Immature natural killer cell (primary cell): ENCODE measurements at regions not wholly inside any gene's neighbourhood (a gene's known extent, or its start where the extent isn't known, plus 50 kb on each side); places are given as distances from the start of the nearest gene placed in this dataset.

Source experiments
- DNase-seq, 3 donors: peaks; one replicate each; pipeline ENCODE4 v3.0.0; 2022; ENCODE audit warnings: mixed read lengths in 1 of 3
- H3K27ac Mint-ChIP-seq, 6 donors: one replicate each; pipeline ENCODE4 v1.8.0; 2020; ENCODE audit warnings: mixed read lengths in 6 of 6, mild to moderate bottlenecking in 5 of 6, inconsistent platforms in 4 of 6, moderate library complexity in 3 of 6
- H3K27me3 Mint-ChIP-seq, 3 donors: one replicate each; pipeline ENCODE4 v1.8.0; 2020 to 2021; ENCODE audit warnings: low read depth in 3 of 3, mild to moderate bottlenecking in 3 of 3, mixed read lengths in 3 of 3, moderate library complexity in 3 of 3, inconsistent platforms in 1 of 3
- H3K36me3 Mint-ChIP-seq, 3 donors: one replicate each; pipeline ENCODE4 v1.8.0; 2020; ENCODE audit warnings: mixed read lengths in 3 of 3, inconsistent platforms in 2 of 3, mild to moderate bottlenecking in 2 of 3
- H3K4me1 Mint-ChIP-seq, 2 donors: one replicate each; pipeline ENCODE4 v1.8.0; 2020; ENCODE audit warnings: inconsistent platforms in 2 of 2, mild to moderate bottlenecking in 2 of 2, mixed read lengths in 2 of 2, moderate library complexity in 1 of 2
- H3K4me3 Mint-ChIP-seq, 5 donors: one replicate each; pipeline ENCODE4 v1.8.0; 2020; ENCODE audit warnings: mild to moderate bottlenecking in 5 of 5, mixed read lengths in 5 of 5, inconsistent platforms in 3 of 5, moderate library complexity in 3 of 5
- H3K9me3 Mint-ChIP-seq, 6 donors: one replicate each; pipeline ENCODE4 v1.8.0; 2020; ENCODE audit warnings: mild to moderate bottlenecking in 6 of 6, mixed read lengths in 6 of 6, inconsistent platforms in 4 of 6, moderate library complexity in 3 of 6

DNA sequence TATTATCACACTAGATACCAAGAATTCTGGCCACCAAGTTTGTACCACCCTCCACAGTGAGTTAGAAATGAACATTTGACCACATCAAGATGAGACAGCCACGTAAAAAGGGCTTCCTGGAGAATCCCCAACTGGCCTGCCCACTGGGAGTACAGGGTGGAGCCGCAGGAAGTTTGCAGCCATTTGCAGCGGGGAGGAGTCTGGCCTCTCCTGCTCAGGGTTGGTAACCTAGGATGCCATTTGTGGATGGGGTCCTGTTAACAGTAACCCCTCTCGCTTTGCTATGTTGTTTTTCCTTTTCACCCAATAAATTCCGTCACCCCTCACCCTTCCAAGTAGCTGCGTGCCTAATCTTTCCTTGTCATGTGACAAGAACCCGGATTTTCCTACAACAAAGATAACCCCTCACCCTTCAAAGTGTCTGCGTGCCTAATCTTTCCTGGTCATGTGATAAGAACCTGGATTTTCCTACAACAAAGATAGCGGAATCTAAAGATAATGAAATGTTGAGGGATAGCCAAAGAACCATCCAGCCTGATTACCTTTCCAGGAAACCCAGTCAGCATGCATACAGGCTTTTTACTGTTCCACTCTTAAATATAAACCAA is 245.4 kb downstream of the NAF1 start:
- Mint-ChIP-seq H3K4me3 (no peak overlapping the region), H3K9me3 (peaks cover 0 to 23% (median 5%) of the 10 kb centered on the region in 6 donors), H3K36me3 (no peaks in the 10 kb centered on the region), H3K27ac (no peak overlapping the region), H3K4me1 (no peaks in the 10 kb centered on the region), H3K27me3 (peaks cover 0 to 6% (median 0%) of the 10 kb centered on the region in 3 donors)
- no peak for DNase-seq

DNA sequence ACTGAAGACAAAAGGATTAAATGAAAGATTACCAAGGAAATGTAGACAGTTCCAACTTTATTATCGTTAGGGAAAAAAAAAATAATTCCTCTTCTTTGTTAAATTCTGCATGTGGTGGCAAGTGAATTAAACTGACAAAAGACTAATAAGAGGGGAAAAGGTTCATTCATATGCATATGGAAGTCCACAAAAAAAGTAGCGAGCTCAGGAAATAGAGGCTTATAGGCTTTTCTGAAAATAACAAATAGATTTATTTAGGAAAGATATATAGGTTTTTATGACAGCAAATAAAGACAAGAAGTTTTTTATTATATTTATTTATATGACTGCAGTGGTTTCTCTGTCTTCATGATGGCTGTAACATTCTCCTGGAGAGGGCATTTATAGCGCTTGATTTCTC is 246.0 kb downstream of the NAF1 start:
- H3K27ac Mint-ChIP-seq, result no peak overlapping the region
- no peaks in the 10 kb centered on the region for H3K4me1 Mint-ChIP-seq
- peaks cover 0 to 25% (median 7%) of the 10 kb centered on the region in 6 donors for H3K9me3 Mint-ChIP-seq
- DNase-seq, result no peak
- no peaks in the 10 kb centered on the region for H3K36me3 Mint-ChIP-seq
- peaks cover 0 to 6% (median 0%) of the 10 kb centered on the region in 3 donors for H3K27me3 Mint-ChIP-seq
- no peak overlapping the region for H3K4me3 Mint-ChIP-seq

DNA sequence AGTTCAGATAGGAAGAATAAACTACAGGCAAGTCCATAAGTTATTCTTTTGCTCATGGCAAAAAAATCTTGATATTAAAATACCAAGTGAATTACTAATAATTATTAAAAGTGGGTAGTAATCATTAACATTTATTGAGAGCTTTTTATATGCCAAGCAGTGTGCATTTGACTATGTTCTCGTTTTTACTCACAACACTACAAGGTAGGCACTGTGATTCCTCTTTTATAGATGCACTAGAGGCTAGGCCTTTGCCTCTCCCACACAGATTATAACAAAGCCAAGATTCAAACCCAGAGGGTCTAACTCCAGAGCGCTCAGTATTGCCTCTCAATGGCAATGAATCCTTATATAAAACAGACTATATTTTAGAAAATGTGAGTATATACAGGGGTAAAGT is 254.2 kb downstream of the NAF1 start:
- no peaks in the 10 kb centered on the region for H3K4me1 Mint-ChIP-seq
- no peak overlapping the region for H3K4me3 Mint-ChIP-seq
- H3K27ac Mint-ChIP-seq, result no peak overlapping the region
- DNase-seq, result no peak
- H3K9me3 Mint-ChIP-seq, result peaks cover 0 to 39% (median 9%) of the 10 kb centered on the region in 6 donors
- H3K36me3 Mint-ChIP-seq, result no peaks in the 10 kb centered on the region
- H3K27me3 Mint-ChIP-seq, result peaks cover 0 to 3% (median 0%) of the 10 kb centered on the region in 3 donors

DNA sequence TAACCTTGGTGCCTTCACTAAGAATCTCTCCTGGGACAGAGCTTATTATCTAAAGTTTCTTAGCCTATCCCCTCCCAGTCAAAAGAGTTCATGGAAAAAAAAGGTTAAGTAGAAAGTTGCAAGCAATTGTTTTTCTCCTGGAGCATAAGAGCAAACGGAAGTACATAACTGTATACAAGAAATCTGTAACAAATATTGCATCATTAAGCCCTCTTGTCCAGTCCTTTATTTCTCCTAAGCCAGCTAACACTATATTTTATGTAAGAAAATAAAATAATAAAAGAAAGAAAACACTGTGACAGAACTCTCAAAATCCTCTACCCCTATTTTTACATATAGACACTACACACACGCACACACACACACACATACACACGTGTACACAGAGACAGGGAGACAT is 255.3 kb downstream of the NAF1 start:
- no peaks in the 10 kb centered on the region for H3K36me3 Mint-ChIP-seq

DNA sequence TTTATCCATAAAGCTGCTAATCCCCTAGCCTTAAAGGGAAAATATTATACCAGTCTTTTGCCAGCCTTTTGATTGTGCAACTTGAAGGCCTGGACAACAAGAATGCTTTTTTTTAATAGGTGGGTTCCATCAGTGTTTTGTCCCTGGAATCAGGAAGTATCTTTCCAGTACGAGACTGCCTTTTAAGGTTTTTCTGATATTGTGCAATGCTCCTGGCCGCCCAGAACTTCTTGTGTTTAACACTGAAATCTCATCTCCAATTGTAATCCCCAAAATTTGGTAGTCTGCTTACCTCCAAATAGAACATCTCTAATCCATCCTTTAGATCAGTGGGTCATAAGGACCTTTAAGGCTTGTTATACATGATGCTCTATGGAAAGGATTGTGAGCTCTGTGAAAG is 256.7 kb downstream of the NAF1 start:
- Mint-ChIP-seq H3K9me3 (peaks cover under 1 to 29% (median 7%) of the 10 kb centered on the region in 6 donors), H3K27me3 (no peaks in the 10 kb centered on the region), H3K36me3 (no peaks in the 10 kb centered on the region), H3K4me3 (no peak overlapping the region), H3K27ac (no peak overlapping the region), H3K4me1 (no peaks in the 10 kb centered on the region)
- DNase-seq, result no peak

More for the DNA sequence above, 255.3 kb downstream of the NAF1 start:
- peaks cover 0 to 3% (median 0%) of the 10 kb centered on the region in 3 donors for H3K27me3 Mint-ChIP-seq
- H3K4me1 Mint-ChIP-seq, result no peaks in the 10 kb centered on the region
- H3K27ac Mint-ChIP-seq, result no peak overlapping the region
- H3K9me3 Mint-ChIP-seq, result peaks cover 3 to 33% (median 8%) of the 10 kb centered on the region in 6 donors
- H3K4me3 Mint-ChIP-seq, result no peak overlapping the region
- no peak for DNase-seq

DNA sequence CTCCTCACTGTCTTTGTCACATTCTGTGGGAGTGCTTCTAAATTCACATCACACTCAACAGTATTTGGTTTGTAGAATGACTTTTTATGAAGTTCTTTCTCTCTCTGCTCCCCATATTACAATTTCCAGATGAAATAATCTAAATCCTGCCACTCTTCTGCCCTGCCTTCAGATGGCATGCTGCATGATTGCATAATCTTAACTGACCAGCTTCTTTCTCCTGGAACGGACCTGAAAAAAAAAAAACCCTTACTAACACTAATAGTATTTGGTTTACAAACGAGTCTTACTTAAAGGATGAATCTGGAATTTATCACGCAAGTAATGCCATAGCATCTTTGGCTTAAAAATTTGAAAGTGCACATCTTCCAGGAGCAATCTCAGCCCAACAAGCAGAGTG is 272.3 kb downstream of the NAF1 start:
- H3K36me3 Mint-ChIP-seq, result no peaks in the 10 kb centered on the region
- H3K4me1 Mint-ChIP-seq, result no peaks in the 10 kb centered on the region
- peaks cover 0 to 15% (median 5%) of the 10 kb centered on the region in 6 donors for H3K9me3 Mint-ChIP-seq
- H3K4me3 Mint-ChIP-seq, result no peak overlapping the region
- no peak for DNase-seq
- no peak overlapping the region for H3K27ac Mint-ChIP-seq
- H3K27me3 Mint-ChIP-seq, result no peaks in the 10 kb centered on the region

DNA sequence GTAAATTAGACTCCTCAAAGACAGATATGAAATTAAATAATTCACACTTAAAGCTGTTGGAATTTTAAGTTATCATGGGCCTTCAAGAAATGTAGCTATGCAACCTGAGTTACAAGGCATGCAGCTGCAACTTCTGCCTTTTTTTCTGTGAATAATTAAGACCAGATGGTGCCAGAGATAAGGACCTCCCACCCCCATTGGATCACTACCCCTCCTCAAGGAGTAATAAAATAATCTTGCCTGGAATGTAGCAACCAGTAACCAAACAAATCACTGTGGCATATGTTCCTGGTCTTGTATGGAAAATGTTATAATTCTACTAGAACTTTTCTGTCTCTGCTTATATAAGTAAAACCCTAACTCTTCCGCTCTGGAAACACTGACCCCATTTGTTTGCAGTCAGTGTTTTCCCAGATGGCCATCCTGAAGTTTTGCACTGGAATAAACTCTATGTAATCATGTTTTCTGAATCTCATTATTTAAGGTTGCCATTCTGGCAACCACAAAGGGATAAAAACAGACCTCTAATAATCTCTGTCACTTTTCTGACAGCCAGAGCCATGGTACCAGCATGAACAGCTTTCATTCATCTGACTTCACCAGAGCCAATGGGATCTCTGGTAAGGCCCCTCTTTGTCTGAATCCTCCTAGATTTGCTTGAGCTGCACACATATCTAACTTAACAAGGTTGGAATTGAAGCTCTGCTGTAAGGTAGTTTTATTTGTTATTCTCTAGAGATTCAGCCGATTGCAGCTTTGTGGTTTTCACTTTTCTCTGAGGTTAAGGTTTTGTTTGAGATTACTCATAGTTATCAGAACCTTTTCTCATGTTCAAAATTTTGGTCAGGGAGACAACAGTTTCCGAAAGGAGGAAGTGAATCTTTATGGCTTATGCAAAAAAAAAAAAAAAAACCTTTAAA is 274.6 kb downstream of the NAF1 start:
- H3K4me3 Mint-ChIP-seq, result no peak overlapping the region
- H3K9me3 Mint-ChIP-seq, result peaks cover 3 to 13% (median 4%) of the 10 kb centered on the region in 6 donors
- no peak overlapping the region for H3K27ac Mint-ChIP-seq
- H3K36me3 Mint-ChIP-seq, result peaks cover 0 to 3% (median 0%) of the 10 kb centered on the region in 3 donors
- H3K4me1 Mint-ChIP-seq, result no peaks in the 10 kb centered on the region
- no peak for DNase-seq
- peaks cover 0 to 2% (median 0%) of the 10 kb centered on the region in 3 donors for H3K27me3 Mint-ChIP-seq

DNA sequence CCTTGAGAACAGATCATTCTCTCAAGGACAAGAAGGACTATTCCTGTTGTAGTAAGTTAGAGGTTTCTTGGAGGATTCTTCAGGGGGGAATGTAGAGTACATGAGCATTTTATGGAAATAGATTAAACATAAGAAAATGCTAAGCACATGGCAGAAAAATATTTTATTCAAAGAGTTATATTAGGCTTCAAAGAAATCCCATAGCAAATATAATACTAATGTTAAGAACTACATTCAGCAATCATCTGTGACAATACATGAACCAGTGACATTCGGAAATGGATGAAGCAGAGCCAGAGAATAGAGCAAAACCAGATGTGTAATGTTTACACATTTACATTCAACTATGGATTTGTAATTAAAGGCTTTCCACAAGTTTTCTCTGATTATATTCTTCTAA is 288.6 kb downstream of the NAF1 start:
- H3K27me3 Mint-ChIP-seq, result no peaks in the 10 kb centered on the region
- DNase-seq, result no peak
- no peaks in the 10 kb centered on the region for H3K36me3 Mint-ChIP-seq
- H3K4me1 Mint-ChIP-seq, result no peaks in the 10 kb centered on the region
- peaks cover 0 to 26% (median 11%) of the 10 kb centered on the region in 6 donors for H3K9me3 Mint-ChIP-seq
- H3K4me3 Mint-ChIP-seq, result no peak overlapping the region
- H3K27ac Mint-ChIP-seq, result no peak overlapping the region

DNA sequence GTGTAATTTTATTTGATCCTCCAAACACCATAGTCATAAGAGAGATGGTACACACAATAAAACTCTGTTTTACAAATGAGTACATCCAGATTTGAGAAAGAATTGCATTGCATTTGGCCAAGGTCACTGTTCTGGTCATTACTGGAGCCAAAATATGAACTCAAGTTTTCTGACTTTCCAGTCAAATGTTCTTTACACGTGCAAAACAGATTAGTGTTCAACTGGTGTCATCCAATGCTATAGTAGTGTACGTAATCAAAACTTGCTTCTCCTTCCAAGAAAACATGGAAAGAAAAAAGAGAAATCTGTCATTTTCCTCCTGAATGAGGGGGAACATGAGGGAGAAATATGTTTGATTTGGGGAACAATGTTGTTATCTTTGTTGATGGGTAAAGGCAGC is 291.9 kb downstream of the NAF1 start:
- no peaks in the 10 kb centered on the region for H3K36me3 Mint-ChIP-seq
- no peak for DNase-seq
- peaks cover 0 to 28% (median 9%) of the 10 kb centered on the region in 6 donors for H3K9me3 Mint-ChIP-seq
- no peak overlapping the region for H3K27ac Mint-ChIP-seq
- H3K4me1 Mint-ChIP-seq, result no peaks in the 10 kb centered on the region
- no peak overlapping the region for H3K4me3 Mint-ChIP-seq
- no peaks in the 10 kb centered on the region for H3K27me3 Mint-ChIP-seq

DNA sequence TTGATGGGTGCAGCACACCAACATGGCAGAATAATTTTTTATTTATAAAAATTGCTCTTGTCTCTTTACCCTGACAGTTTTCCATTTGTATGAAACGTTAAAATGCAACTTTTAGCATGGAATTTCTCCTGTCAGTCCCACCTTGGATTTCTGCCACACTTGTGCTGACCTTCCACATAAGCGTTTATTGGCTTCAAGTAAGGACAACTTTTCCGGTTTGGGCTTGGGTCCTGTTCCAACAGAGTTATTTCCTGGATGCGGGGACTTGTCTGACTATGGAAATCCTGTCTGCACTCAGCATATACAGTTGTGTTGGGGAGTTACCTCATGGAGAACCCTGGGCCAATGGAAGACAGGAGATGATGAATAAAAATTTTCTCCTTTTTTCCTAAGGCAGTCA is 294.7 kb downstream of the NAF1 start:
- no peaks in the 10 kb centered on the region for H3K36me3 Mint-ChIP-seq
- no peak overlapping the region for H3K27ac Mint-ChIP-seq
- no peaks in the 10 kb centered on the region for H3K27me3 Mint-ChIP-seq
- H3K4me1 Mint-ChIP-seq, result no peaks in the 10 kb centered on the region
- H3K4me3 Mint-ChIP-seq, result no peak overlapping the region
- H3K9me3 Mint-ChIP-seq, result peaks cover 0 to 26% (median 9%) of the 10 kb centered on the region in 6 donors
- no peak for DNase-seq

DNA sequence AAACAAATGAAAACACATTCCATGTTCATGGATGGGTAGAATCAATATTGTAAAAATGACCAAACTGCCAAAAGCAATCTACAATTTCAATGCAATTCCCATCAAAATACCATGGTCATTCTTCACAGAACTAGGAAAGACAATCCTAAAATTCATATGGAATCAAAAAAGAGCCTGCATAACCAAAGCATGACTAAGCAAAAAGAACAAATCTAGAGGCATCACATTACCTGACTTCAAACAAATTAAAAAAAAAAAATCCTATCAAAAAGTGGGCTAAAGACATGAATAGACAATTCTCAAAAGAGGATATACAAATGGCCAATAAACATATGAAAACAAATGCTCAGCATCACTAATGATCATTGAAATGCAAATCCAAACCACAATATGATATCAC is 297.5 kb downstream of the NAF1 start:
- no peak overlapping the region for H3K27ac Mint-ChIP-seq
- H3K4me1 Mint-ChIP-seq, result no peaks in the 10 kb centered on the region
- no peaks in the 10 kb centered on the region for H3K27me3 Mint-ChIP-seq
- no peak for DNase-seq
- H3K4me3 Mint-ChIP-seq, result no peak overlapping the region
- H3K9me3 Mint-ChIP-seq, result peaks cover 3 to 32% (median 11%) of the 10 kb centered on the region in 6 donors
- H3K36me3 Mint-ChIP-seq, result peaks cover 0 to 4% (median 0%) of the 10 kb centered on the region in 3 donors

DNA sequence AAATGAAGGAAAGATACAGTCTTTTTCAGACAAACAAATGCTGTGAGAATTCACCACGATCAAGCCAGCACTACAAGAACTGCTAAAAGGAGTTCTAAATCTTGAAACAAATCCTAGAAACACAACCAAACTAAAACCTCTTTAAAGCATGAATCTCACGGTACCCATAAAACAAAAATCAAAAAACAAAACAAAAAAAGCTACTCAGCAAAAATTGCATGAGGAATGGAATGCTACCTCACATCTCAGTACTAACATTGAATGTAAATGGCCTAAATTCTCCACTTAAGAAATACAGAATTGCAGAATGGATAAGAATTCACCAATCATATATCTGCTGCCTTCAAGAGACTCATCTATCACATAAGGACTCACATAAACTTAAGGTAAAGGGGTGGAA is 300.1 kb downstream of the NAF1 start:
- Mint-ChIP-seq H3K36me3 (peaks cover 0 to 4% (median 0%) of the 10 kb centered on the region in 3 donors), H3K4me3 (no peak overlapping the region), H3K27me3 (no peaks in the 10 kb centered on the region), H3K9me3 (peaks cover 3 to 35% (median 13%) of the 10 kb centered on the region in 6 donors), H3K4me1 (no peaks in the 10 kb centered on the region), H3K27ac (no peak overlapping the region)
- no peak for DNase-seq

DNA sequence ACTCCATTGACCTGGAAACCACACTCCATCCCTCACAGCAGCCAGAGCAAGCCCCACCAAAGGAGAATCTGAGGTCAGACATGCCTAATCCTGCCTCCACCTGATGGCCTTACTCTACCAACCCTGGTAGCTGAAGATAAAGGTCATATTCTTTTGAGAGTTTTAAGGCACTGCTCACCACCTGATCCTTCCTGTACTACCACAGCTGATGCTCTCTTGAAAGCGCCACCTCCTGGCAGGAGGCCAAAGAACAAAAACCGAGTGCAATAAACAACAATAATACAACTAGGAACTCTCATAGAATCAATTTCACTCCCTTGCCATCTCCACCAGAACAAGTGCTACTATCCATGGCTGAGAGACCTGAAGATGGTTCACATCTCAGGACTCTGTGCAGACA is 301.6 kb downstream of the NAF1 start:
- Mint-ChIP-seq H3K4me1 (no peaks in the 10 kb centered on the region), H3K4me3 (no peak overlapping the region), H3K27me3 (no peaks in the 10 kb centered on the region), H3K9me3 (peaks cover 3 to 30% (median 13%) of the 10 kb centered on the region in 6 donors), H3K36me3 (peaks cover 0 to 4% (median 0%) of the 10 kb centered on the region in 3 donors), H3K27ac (no peak overlapping the region)
- DNase-seq, result no peak

DNA sequence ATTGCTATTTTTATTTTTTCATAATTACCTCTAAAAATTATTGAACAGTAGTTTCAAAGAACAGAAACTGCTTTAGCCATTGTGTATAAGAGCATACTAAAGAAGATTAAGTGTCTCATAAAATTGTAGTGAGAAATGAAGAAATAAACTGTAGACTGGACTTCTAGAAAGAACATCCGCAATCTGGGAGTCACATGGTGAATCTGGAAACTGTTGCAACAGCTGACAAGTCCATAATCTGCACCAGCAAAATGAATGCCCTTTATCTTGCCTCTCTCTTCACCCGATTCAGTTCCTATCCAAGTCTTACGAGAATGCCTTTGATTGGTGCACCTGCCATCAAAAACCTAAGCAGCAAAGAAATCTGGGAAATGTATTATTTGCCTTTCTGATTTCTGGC is 312.9 kb downstream of the NAF1 start:
- H3K27me3 Mint-ChIP-seq, result no peaks in the 10 kb centered on the region
- no peaks in the 10 kb centered on the region for H3K4me1 Mint-ChIP-seq
- no peak overlapping the region for H3K27ac Mint-ChIP-seq
- peaks cover 0 to 9% (median 3%) of the 10 kb centered on the region in 6 donors for H3K9me3 Mint-ChIP-seq
- H3K36me3 Mint-ChIP-seq, result no peaks in the 10 kb centered on the region
- no peak for DNase-seq
- H3K4me3 Mint-ChIP-seq, result no peak overlapping the region
